K562 (cell line): ENCODE measurements at regions not wholly inside any gene's neighbourhood (a gene's known extent, or its start where the extent isn't known, plus 50 kb on each side); places are given as distances from the start of the nearest gene placed in this dataset.
"Not testable (repeated sequence)": the region's sequence is repeated elsewhere in the genome, so short reads cannot be mapped to it uniquely, and the experiment has no call there.

Source experiments
- ATAC-seq: fragments of 200-7000 bp; cut with Tn5 transposase; 3 replicates; pipeline ENCODE4 v1.9.1; 2020; ENCODE audit warnings: moderate library complexity
- BruUV-seq: library from RNA; stranded (reverse); fragments of 400-500 nt; replicated peaks from 2 replicates; lab custom pipeline; 2021; lab: Mats Ljungman, UMichigan
- CTCF ChIA-PET: fragments of 300-600 bp; formaldehyde crosslinking; extraction: SDS; loops from one replicate; lab custom pipeline; 2021; ENCODE audit warnings: low intra/inter-chr PET ratio; lab: Yijun Ruan, JAX
- POLR2A ChIA-PET: fragments of 300-600, 350-650 bp; sonication (Branson Sonifier 250); formaldehyde crosslinking; extraction: SDS; loops from one replicate; lab custom pipeline; 2021; ENCODE audit warnings: antibody characterized with exemption, inconsistent platforms; lab: Yijun Ruan, JAX
- DNase-seq, 4 experiments: peaks; one replicate each; pipeline versions ENCODE4 v3.0.0 to v3.0.0-alpha.2; 2011 to 2018; ENCODE audit warnings: low spot score in 3 of 4, mixed read lengths in 3 of 4; ENCODE audit errors: extremely low read depth in 1 of 4
- FAIRE-seq: peaks from 2 replicates; lab custom pipeline; 2011; peaks lifted over from hg19 to GRCh38; lab: Jason Lieb, UNC
- H2AFZ ChIP-seq: 2 replicates; pipeline ENCODE4 v1.6.0; 2011; ENCODE audit warnings: low read depth, low read length, control low read depth, inconsistent platforms
- H3K27ac ChIP-seq: fragments of 200-600 bp; 3 replicates; pipeline ENCODE4 v1.8.0; 2011; ENCODE audit warnings: low read depth, mild to moderate bottlenecking, control low read depth, inconsistent platforms, low read length, moderate library complexity, mixed read lengths; ENCODE audit errors: extremely low read depth
- H3K27me3 ChIP-seq, 2 experiments: fragments of 300-600 bp in 1 of 2; 2 replicates in 1 of 2; 3 replicates in 1 of 2; pipeline versions ENCODE4 v1.6.0 to v1.8.0; 2011; ENCODE audit warnings: inconsistent platforms in 2 of 2, low read length in 2 of 2, mild to moderate bottlenecking in 1 of 2, mixed read lengths in 1 of 2, moderate library complexity in 1 of 2; ENCODE audit not compliant: control insufficient read depth in 2 of 2, insufficient read depth in 2 of 2
- H3K36me3 ChIP-seq: fragments of 300-600 bp; 3 replicates; pipeline ENCODE4 v1.8.0; 2011; ENCODE audit warnings: mild to moderate bottlenecking, low read length, inconsistent platforms; ENCODE audit not compliant: control insufficient read depth, insufficient read depth
- H3K4me1 ChIP-seq, 2 experiments: fragments of 200-600 bp in 1 of 2; replicated peaks in 1 of 2; 2 replicates in 1 of 2; 3 replicates in 1 of 2; pipeline versions ENCODE4 v1.5.1 to v1.8.0; 2011; ENCODE audit warnings: inconsistent platforms in 2 of 2, low read length in 2 of 2, mild to moderate bottlenecking in 1 of 2, mixed read lengths in 1 of 2, moderate library complexity in 1 of 2; ENCODE audit not compliant: control insufficient read depth in 2 of 2, insufficient read depth in 2 of 2
- H3K4me2 ChIP-seq: 2 replicates; pipeline ENCODE4 v1.6.1; 2011; ENCODE audit warnings: low read length, control low read depth, inconsistent platforms, mixed read lengths; ENCODE audit not compliant: insufficient read depth
- H3K4me3 ChIP-seq: fragments of 200-600 bp; sonication (generic), shearing (Covaris generic); 2 replicates; pipeline ENCODE4 v1.5.1; 2016; ENCODE audit warnings: control low read depth, inconsistent platforms
- H3K79me2 ChIP-seq: fragments of 200-600 bp; 3 replicates; pipeline ENCODE4 v1.8.0; 2011; ENCODE audit warnings: low read length, inconsistent platforms; ENCODE audit not compliant: control insufficient read depth, insufficient read depth
- H3K9ac ChIP-seq, 2 experiments: 2 replicates each; pipeline versions ENCODE4 v1.6.0 to v1.6.1; 2011; ENCODE audit warnings: low read depth in 2 of 2, low read length in 2 of 2, control low read depth in 1 of 2, inconsistent platforms in 1 of 2, mild to moderate bottlenecking in 1 of 2, mixed read lengths in 1 of 2; ENCODE audit not compliant: insufficient read depth in 1 of 2
- H3K9me1 ChIP-seq: one replicate; pipeline ENCODE4 v1.6.0; 2011; ENCODE audit warnings: inconsistent platforms, mild to moderate bottlenecking, low read length, moderate library complexity; ENCODE audit not compliant: control insufficient read depth, insufficient read depth
- H3K9me3 ChIP-seq: replicated peaks from 2 replicates; pipeline ENCODE4 v1.5.1; 2011; ENCODE audit warnings: low read depth, low read length, inconsistent platforms; ENCODE audit not compliant: control insufficient read depth, insufficient read depth
- H4K20me1 ChIP-seq: replicated peaks from 2 replicates; pipeline ENCODE4 v1.6.1; 2011; ENCODE audit warnings: low read length, inconsistent platforms, mixed read lengths; ENCODE audit not compliant: control insufficient read depth, insufficient read depth
- HNRNPLL ChIP-seq: fragments of 200-400 bp; formaldehyde crosslinking; IDR thresholded peaks from 2 replicates; pipeline ENCODE4 v1.6.1; 2017; ENCODE audit warnings: low read length, low read depth, mild to moderate bottlenecking; ENCODE audit not compliant: poor library complexity, severe bottlenecking
- SIX5 ChIP-seq, 2 experiments: IDR thresholded peaks; 2 replicates each; pipeline ENCODE4 v1.6.1; 2011; ENCODE audit warnings: low read length in 2 of 2, borderline replicate concordance in 1 of 2, low read depth in 1 of 2, mild to moderate bottlenecking in 1 of 2, moderate library complexity in 1 of 2; ENCODE audit not compliant: insufficient read depth in 1 of 2
- WGBS: fragments of 100-300 bp; shearing (Covaris generic); methylation state at CpG from one replicate; pipeline ENCODE4 v1.1.6; 2016; ENCODE audit warnings: low coverage, mixed read lengths; ENCODE audit not compliant: insufficient coverage; ENCODE audit errors: missing lambda C conversion rate; 5-methylcytosine and 5-hydroxymethylcytosine counted together
- in situ Hi-C: fragments of 300-500 bp; cut with MboI; formaldehyde crosslinking; loops from 4 replicates; pipeline ENCODE4 v1.15.0; 2018; ENCODE audit warnings: inconsistent platforms, mixed read lengths
- intact Hi-C: fragments of 100-400 bp; cut with micrococcal nuclease; formaldehyde crosslinking; loops from 2 replicates; pipeline ENCODE4 v1.14.2; 2022
- TF ChIP-seq, protein P1 (sequence below): sonication (generic); formaldehyde crosslinking; IDR thresholded peaks from 2 replicates; pipeline ENCODE4 v1.8.0; 2022; ENCODE audit warnings: missing genetic modification reagents, mild to moderate bottlenecking, moderate library complexity, borderline replicate concordance

DNA sequence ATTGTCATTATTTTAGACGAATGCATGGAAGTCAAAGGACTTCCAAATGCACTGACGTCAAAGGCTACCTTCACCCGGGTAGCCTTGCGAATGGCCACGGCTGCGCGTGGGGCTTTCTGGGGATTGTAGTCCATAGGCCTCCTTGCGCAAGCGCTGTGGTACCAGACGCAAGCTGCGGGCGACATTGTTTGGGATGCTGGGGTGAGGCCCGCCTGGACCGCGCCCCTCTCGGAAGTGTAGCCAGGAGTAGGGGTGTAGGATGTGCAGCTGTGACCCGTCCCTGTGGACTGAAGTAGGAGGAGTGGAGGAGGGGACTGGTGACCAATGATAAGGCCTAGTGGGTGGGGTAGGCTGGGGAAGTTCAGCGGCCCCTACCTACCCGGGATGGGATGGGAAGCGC lies 720.0 kb upstream of the DEFB115 start (continued):
- TF ChIP-seq HNRNPLL (peak; percentile 43), SIX5 (IDR thresholded peaks at IDR 0.05; ENCODE audit: borderline replicate concordance in 1 of 2, insufficient read depth in 1 of 2, low read depth in 1 of 2, low read length in 2 of 2) (peak; percentile 33 to 39; a peak in 3 of 4 replicates)
- TF ChIP-seq, protein P1, sequence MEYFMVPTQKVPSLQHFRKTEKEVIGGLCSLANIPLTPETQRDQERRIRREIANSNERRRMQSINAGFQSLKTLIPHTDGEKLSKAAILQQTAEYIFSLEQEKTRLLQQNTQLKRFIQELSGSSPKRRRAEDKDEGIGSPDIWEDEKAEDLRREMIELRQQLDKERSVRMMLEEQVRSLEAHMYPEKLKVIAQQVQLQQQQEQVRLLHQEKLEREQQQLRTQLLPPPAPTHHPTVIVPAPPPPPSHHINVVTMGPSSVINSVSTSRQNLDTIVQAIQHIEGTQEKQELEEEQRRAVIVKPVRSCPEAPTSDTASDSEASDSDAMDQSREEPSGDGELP (CRISPR knock-in tag) = 0 out of 2 replicates have a peak, but pooled peaks have one; percentile 24

DNA sequence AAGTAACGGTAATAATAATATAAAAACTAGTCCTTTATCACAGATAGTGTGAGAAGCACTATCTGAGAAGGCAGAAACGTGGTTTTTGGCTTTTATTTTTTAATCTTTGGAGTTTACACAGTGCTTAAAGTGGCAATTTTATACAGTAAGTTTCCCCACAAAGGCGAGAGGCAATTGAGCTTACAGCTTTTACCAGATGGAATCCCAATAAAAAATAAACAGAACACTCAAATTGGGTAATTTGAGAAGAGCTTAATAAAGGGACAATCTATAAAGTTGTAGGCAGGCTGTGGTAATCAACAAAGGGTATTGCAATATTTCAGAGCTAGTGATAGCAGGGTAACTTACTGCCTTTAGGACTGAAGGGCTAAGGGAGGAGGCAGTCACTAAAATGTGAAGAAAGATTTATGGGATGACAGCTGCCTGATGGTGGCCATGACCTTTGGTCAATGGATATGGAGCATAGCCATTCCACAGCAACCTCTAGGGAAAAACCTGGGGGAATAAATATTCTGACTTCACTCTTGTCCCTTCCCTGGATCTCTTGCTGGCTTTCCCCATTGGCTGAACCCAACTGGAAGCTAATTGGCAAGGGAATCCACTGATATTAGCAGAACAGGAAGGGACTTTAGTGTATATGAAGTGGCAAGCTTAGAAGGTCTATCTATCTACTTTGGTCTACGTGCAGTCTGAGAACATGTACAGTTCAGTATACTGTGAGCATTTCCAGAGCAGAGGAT lies 717.0 kb upstream of the DEFB115 start:
- whole genome bisulfite sequencing = 10% methylated on average over 2 of the region's 4 CpGs

DNA sequence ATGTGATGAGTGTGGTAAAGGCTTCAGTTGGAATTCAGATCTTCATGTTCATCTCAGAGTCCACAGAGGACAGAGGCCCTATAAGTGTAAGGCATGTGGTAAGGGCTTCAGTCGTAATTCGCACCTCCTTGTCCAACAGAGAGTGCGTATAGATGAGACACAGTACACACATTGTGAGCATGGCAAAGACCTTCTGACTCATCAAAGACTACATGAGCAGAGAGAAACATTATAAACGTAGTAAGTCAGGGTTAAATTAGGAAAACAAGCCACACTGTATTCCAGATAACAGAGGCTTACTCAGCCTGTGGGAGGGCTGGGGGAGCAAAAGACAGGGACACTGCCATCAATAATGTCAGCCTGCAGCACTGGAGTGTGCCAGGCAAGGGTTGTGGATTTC lies 706.2 kb upstream of the DEFB115 start:
- in situ Hi-C loops, H2AFZ ChIP-seq, H3K9ac ChIP-seq, H3K79me2 ChIP-seq, H3K36me3 ChIP-seq, POLR2A ChIA-PET, H4K20me1 ChIP-seq, H3K4me1 ChIP-seq, ATAC-seq, H3K9me1 ChIP-seq, DNase-seq, CTCF ChIA-PET, H3K4me3 ChIP-seq, H3K27ac ChIP-seq, H3K9me3 ChIP-seq, FAIRE-seq, BruUV-seq, intact Hi-C loops, H3K27me3 ChIP-seq, H3K4me2 ChIP-seq: not testable (repeated sequence)
- WGBS = 0% methylated on average over 3 of the region's 4 CpGs

More for the DNA sequence above, 717.0 kb upstream of the DEFB115 start:
- H3K9me3 ChIP-seq, H2AFZ ChIP-seq, H3K9me1 ChIP-seq, BruUV-seq, H3K79me2 ChIP-seq, H3K36me3 ChIP-seq, H3K27ac ChIP-seq, H3K4me1 ChIP-seq, FAIRE-seq, H3K4me2 ChIP-seq, in situ Hi-C loops, DNase-seq, intact Hi-C loops, H3K4me3 ChIP-seq, H4K20me1 ChIP-seq, H3K27me3 ChIP-seq, CTCF ChIA-PET, H3K9ac ChIP-seq, POLR2A ChIA-PET: not testable (repeated sequence)
- peak; percentile 23; the same call in 1 of the 3 replicates for ATAC-seq

DNA sequence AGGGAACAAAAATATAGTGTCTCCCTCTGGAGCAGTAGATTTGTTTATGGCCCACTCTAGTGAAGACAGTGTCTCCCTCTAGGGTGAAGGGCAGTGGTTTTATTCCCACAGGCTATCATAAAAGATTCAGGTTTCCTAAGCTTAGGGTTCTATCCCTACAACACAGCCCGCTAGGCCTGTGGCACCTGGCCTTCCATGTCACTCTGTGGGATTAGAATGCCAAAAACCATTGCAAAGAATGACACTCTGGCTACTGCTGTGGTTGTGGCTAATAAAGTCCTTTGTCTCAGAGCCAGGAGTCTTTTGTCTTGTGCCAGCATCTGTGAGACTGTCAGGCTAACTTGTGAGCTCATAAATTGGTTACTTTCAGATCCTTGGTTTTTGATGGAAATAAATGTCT lies 700.7 kb upstream of the DEFB115 start:
- H4K20me1 ChIP-seq, intact Hi-C loops, POLR2A ChIA-PET, H3K4me2 ChIP-seq, H3K27ac ChIP-seq, H3K79me2 ChIP-seq, BruUV-seq, H3K9ac ChIP-seq, DNase-seq, H3K9me3 ChIP-seq, in situ Hi-C loops, H3K4me3 ChIP-seq, ATAC-seq, H3K36me3 ChIP-seq, CTCF ChIA-PET, H3K27me3 ChIP-seq, FAIRE-seq, H2AFZ ChIP-seq, H3K9me1 ChIP-seq, H3K4me1 ChIP-seq: not testable (repeated sequence)
- WGBS = 20% methylated on average over 1 of the region's 1 CpG
